Mesenteric fat pad (tissue), 1 donor: ENCODE measurements at regions not wholly inside any gene's neighbourhood (a gene's known extent, or its start where the extent isn't known, plus 50 kb on each side); places are given as distances from the start of the nearest gene placed in this dataset.
"Not testable (repeated sequence)": the region's sequence is repeated elsewhere in the genome, so short reads cannot be mapped to it uniquely, and the experiment has no call there.

Source experiments
- DNase-seq: peaks from one replicate; pipeline ENCODE4 v3.0.0-alpha.2; 2020; ENCODE audit warnings: low spot score
- donor health status: DM: yes; HTN: yes; CAD: no.

DNA sequence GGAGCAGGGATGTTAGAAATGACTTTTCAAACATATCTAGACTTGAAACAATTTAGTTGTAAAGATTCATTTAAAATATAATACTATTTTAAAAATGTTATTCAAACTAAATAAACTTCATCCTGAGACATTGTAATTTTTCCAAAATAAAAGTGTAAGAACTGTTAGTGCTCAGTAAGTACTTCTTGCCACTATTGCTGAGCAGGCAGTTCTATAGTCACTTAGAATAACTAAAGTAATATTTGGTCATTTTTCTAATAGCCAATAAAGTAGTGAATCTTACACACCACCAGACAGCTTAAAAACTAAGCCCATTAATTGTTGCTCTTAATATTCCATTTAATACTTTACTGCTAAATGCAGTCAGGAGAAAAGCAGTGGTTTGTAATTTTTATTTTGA is 1120.0 kb upstream of the CDH10 start:
- DNase-seq: no peak

- DNase-seq: no peak
Observed at GRCh38 chr5:25763781-25764180, 1119.0 kb upstream of the CDH10 start.

GRCh38 chr5:25754895-25755294 is 1110.1 kb upstream of the CDH10 start:
- DNase-seq: no peak

DNA sequence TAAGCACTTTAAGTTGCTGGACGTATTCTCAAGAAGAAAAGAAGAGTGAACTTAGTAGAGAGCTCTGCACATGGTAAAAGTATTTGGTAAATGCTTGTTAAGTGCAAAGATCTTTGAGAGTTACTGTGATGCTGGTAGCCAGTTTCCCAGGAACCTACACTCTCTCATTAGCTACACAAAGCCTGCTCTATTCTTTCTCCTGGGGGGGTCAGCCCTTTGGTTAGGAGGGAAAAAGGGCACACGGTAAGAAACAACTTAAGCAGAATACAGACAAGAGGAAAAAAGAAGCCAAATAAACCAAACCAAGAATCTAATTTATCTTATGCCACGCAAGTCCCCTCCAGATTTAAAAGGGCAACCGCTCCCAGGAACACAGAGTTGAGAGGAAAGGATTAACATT is 1100.1 kb upstream of the CDH10 start:
- DNase-seq: no peak

GRCh38 chr5:25716680-25717079 is 1071.9 kb upstream of the CDH10 start:
- DNase-seq: no peak

DNA sequence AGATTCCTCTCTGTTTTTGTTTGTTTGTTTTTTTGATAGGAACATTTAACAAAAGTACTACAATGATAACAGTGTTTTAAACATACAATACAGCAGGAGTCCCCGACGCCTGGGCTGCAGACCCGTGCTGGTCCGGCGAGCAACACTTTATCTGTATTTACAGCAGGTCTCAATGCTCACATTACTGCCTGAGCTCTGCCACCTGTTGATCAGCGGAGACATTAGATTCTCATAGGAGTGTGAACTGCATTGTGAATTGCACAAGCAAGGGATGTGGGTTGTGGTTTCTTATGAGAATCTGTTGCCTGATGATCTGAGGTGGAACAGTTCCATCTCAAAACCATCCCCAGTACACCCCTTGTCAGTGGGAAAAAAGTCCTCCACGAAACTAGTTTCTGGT is 1068.5 kb upstream of the CDH10 start:
- DNase-seq: no peak

DNA sequence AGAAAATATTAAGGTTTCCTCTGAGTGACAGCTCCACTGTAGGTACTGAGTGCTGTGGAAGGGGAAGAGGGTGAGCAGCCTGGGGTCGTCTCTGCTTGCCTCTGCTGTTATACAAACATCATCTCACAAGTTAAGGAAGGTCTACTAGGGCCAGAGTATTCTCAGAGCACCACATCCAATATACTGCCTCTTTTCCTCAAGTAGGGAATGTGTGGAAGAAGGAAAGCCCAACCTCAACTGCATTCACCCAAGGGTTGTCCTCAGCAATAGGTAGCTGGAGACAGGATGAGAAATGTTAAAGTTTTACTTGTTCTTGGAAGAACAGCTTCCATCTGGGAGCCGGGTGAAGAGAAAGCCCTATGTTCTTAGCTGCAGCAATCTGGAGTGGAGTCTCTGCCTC is 1062.3 kb upstream of the CDH10 start:
- no peak for DNase-seq

DNA sequence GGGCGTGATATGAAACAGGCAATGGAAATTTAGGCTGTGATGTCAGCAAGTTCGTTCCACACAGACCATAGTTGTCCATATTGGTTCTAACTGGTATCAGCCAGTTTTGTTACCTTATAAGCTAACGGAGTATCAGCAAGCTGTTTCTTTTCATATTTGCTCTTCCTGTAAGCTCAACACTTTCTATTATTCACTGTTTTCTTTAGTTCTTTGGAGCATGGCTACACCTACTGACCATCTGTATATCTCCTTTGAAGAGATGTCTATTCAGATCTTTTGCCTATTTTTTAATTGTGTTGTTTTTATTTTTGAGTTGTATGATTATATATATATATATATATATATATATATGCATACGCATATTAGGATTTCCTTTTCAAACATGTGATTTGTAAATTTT is 1057.2 kb upstream of the CDH10 start:
- no peak for DNase-seq

DNA sequence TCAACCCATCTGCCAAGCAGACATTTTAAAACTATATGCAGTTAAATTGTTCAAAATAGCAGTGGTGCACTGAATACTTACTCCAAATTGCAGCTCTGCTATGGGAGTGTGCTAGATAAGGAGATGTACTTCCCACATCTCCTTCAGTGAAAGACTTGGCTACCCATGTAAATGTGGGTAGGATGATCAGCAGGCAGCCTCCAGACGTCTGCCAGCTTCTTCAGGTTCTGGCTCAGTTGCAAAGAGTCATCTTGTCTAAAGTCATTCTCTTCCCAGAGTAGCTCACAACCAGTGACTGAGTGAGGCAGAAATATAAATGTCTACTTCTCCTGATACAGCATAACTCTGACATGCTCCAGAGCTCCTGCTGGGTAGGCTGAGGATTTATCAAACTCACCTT is 1050.0 kb upstream of the CDH10 start:
- no peak for DNase-seq

DNA sequence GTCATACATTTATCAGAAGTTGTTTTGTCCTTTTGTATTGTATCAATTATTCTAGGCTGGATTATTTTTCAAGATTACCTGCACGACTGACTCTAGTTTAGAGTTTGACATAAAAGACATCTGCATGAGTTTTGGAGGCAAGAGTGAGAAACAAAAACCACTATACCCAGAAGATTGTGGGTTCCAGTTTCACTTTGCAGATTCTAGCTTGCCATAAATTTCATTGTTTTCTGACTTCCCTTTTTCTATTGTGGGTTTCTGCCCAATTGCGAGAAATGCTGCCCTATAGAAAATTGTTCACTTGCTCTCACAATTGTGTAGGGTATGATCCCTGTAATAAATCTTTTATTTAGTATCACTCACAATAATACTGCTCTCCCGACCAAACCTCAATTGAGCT is 1043.4 kb upstream of the CDH10 start:
- no peak for DNase-seq

- no peak for DNase-seq
Observed at GRCh38 chr5:25669645-25670401, 1025.0 kb upstream of the CDH10 start.

GRCh38 chr5:25662610-25663009 is 1017.8 kb upstream of the CDH10 start:
- DNase-seq: no peak

DNA sequence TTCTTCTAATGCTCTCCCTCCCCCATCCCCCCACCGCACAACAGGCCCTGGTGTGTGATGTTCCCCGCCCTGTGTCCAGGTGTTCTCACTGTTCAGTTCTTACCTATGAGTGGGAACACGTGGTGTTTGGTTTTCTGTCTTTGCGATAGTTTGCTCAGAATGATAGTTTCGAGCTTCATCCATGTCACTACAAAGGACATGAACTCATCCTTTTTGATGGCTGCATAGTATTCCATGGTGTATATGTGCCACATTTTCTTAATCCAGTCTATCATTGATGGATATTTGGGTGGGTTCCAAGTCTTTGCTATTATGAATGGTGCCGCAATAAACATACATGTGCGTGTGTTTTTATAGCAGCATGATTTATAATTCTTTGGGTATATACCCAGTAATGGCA is 1005.5 kb upstream of the CDH10 start:
- not testable (repeated sequence) for DNase-seq

DNA sequence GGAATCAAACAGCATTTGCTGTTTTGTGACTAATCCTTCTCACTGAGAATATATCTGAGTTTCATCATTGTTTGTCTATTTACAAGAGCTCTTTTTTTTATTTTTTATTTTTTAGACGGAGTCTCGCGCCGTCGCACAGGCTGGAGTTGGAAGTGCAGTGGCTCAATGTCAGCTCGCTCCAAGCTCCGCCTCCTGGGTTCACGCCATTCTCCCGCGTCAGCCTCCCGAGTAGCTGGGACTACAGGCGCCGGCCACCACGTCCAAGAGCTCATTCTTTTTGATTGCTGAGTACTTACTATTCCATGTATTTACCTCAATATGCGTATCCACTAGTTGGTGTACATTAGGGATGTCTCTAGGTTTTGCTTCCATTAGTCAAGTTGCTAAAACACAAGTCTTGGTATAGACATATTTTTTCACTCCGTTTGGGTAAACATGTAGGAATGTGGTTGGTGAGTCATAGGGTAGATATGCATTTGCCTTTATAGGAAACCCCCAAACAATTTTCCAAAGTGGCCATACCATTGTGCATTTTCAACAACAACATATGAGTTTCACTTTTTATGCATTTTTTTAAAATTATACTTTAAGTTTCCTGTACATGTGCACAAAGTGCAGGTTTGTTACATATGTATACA is 1005.0 kb upstream of the CDH10 start:
- DNase-seq: no peak

GRCh38 chr5:25646421-25647341 is 1001.9 kb upstream of the CDH10 start:
- no peak for DNase-seq

GRCh38 chr5:25641124-25641523 is 996.3 kb upstream of the CDH10 start:
- DNase-seq: no peak

- no peak for DNase-seq
Observed at GRCh38 chr5:25619273-25619672, 974.5 kb upstream of the CDH10 start.

- DNase-seq: no peak
Observed at GRCh38 chr5:25618821-25619220, 974.0 kb upstream of the CDH10 start.

GRCh38 chr5:25614466-25614865 is 969.7 kb upstream of the CDH10 start:
- DNase-seq: no peak

DNA sequence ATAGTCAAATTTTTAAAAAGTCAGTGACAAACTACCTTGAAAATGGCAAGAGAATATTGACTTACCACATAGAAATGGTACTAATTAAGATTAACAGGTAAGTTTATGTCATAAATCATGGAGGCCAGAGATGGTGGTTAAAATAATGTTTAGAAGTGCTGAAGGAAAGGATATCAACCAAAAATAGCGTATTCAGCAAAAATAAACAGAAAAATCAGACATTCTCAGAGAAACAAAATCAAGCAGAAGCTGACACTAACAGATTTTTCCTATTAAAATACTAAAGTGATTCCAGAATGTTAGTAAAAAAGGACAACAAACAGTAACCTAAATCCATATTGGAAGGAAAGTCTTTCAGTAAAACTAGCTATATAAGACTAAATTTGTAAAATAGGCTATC is 959.9 kb upstream of the CDH10 start:
- DNase-seq: no peak

- DNase-seq: no peak
Observed at GRCh38 chr5:25579111-25579510, 934.3 kb upstream of the CDH10 start.

DNA sequence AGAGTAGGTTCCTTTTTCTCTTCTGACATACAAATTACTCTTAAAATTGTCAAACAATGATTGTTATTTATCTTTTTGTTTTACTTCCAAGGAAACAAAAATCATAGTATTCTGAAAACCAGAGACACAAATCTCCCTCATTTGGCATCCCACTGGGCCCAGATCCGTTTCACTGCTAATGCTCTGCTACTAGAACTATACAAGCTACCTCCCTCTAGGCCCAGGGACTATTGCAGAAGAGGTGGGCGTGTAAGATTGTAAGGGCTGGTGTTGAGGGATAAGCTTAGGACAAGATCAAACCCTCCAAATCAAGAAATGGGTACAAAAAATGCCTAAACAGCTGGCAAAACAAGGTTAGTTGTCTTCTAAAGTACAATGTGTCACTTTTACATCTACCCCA is 928.9 kb upstream of the CDH10 start:
- no peak for DNase-seq
